ENCODE measurements at regions not wholly inside any gene's neighbourhood (a gene's known extent, or its start where the extent isn't known, plus 50 kb on each side); places are given as distances from the start of the nearest gene placed in this dataset.

DNA sequence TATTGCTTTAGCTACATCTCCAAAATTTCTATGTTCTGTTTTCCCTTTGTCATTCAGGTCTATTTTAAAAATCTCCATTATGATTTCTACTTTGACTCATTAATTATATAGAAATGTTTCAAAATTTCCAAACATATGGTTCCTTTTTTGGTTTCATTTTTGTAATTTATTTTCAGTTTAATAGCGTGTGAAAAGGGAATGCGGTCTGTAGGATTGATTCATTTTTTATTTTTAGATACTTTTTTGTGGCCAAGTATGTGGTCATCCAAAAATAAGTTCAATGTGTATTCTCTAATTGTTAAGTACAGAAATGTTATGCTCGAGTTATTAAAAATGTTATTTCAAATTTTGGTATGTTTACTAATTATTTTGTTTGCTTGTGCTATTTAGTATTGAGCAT is 72.5 kb upstream of the ANKRD1 start:
- TF ChIP-seq, protein P1, sequence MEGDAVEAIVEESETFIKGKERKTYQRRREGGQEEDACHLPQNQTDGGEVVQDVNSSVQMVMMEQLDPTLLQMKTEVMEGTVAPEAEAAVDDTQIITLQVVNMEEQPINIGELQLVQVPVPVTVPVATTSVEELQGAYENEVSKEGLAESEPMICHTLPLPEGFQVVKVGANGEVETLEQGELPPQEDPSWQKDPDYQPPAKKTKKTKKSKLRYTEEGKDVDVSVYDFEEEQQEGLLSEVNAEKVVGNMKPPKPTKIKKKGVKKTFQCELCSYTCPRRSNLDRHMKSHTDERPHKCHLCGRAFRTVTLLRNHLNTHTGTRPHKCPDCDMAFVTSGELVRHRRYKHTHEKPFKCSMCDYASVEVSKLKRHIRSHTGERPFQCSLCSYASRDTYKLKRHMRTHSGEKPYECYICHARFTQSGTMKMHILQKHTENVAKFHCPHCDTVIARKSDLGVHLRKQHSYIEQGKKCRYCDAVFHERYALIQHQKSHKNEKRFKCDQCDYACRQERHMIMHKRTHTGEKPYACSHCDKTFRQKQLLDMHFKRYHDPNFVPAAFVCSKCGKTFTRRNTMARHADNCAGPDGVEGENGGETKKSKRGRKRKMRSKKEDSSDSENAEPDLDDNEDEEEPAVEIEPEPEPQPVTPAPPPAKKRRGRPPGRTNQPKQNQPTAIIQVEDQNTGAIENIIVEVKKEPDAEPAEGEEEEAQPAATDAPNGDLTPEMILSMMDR (IDR thresholded peaks at IDR 0.05), result no peak
- TF ChIP-seq POLR2A (IDR thresholded peaks at IDR 0.05), result no peak

All from ovary (tissue), 3 donors.